Body of pancreas (tissue), 4 donors: ENCODE measurements at regions not wholly inside any gene's neighbourhood (a gene's known extent, or its start where the extent isn't known, plus 50 kb on each side); places are given as distances from the start of the nearest gene placed in this dataset.

ENCODE experiments used
- CTCF ChIP-seq, 7 experiments: fragments of 450-650 bp in 4 of 7; fragments of 200-600 bp in 3 of 7; sonication (generic) in 3 of 7; IDR thresholded peaks; one replicate each; pipeline ENCODE4 v1.5.1; 2016 to 2019; ENCODE audit warnings: antibody characterized with exemption in 7 of 7
- POLR2A ChIP-seq, 3 donors: fragments of 450-650 bp; IDR thresholded peaks; one replicate each; pipeline ENCODE4 v1.6.1; 2016; ENCODE audit warnings: antibody characterized with exemption in 3 of 3, mild to moderate bottlenecking in 2 of 3

GRCh38 chr4:123743848-123744247 is 347.3 kb downstream of the SPRY1 start:
- TF ChIP-seq CTCF (IDR thresholded peaks at IDR 0.05) (no peak), POLR2A (IDR thresholded peaks at IDR 0.05) (no peak)
